H1 (cell line): ENCODE measurements at regions not wholly inside any gene's neighbourhood (a gene's known extent, or its start where the extent isn't known, plus 50 kb on each side); places are given as distances from the start of the nearest gene placed in this dataset.

ENCODE experiments used
- CEBPB ChIP-seq: IDR thresholded peaks from 2 replicates; pipeline ENCODE4 v1.6.1; 2012; ENCODE audit warnings: low read depth, low read length
- CTCF ChIP-seq, 3 experiments: IDR thresholded peaks; 1 replicate in 2 of 3; 2 replicates in 1 of 3; pipeline versions ENCODE4 v1.5.1 to v1.6.1; 2011; ENCODE audit warnings: low read length in 3 of 3, mild to moderate bottlenecking in 3 of 3, inconsistent platforms in 2 of 3, low read depth in 1 of 3, moderate library complexity in 1 of 3; ENCODE audit not compliant: insufficient read depth in 1 of 3; ENCODE audit errors: control extremely low read depth in 1 of 3
- RFX5 ChIP-seq: IDR thresholded peaks from 2 replicates; pipeline ENCODE4 v1.6.1; 2011; ENCODE audit warnings: low read depth, low read length, improper control_type of control experiment, borderline replicate concordance

GRCh38 chr15:62570405-62570783 lies 405.3 kb upstream of the C2CD4B start:
- no peak for TF ChIP-seq CTCF (IDR thresholded peaks at IDR 0.05; ENCODE audit: control extremely low read depth in 1 of 3, insufficient read depth in 1 of 3, low read depth in 1 of 3, low read length in 3 of 3)
- TF ChIP-seq RFX5, result no peak
- TF ChIP-seq CEBPB, result no peak
